ENCODE measurements at regions not wholly inside any gene's neighbourhood (a gene's known extent, or its start where the extent isn't known, plus 50 kb on each side); places are given as distances from the start of the nearest gene placed in this dataset.

DNA sequence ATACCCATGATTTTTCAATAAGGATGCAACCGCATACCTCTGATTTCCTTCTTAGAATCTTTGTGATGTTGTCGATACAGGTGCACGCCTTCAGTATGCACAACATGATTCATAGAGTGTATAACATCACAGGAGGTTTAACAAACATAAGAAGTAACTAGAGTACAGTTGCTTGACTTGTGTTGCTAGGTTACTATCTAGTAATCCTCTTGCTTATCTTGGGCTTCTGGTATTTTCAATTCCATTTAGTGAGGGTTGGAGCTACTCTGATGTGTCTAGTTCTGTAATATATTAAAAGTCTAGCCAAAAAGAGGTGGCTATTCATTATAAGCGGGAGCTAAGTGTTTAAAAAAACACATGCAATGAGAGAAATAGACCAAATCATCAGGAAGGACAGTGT is 85.5 kb upstream of the TENT5A start:
- H3K27me3 ChIP-seq (ENCODE audit: insufficient read depth, poor library complexity, severe bottlenecking) = no peaks in the 10 kb centered on the region
- H3K27ac ChIP-seq (replicated peaks) = peak overlapping the region; percentile 31
- H3K4me3 ChIP-seq (replicated peaks; ENCODE audit: insufficient read depth, low read length) = no peak overlapping the region
- no peak for DNase-seq (ENCODE audit: low read depth in 1 of 2, low spot score in 1 of 2)
- TF ChIP-seq POLR2AphosphoS5 (IDR thresholded peaks at IDR 0.05; ENCODE audit: low read depth) (no peak), GABPA (IDR thresholded peaks at IDR 0.05; ENCODE audit: low read depth) (no peak), SPI1 (IDR thresholded peaks at IDR 0.05; ENCODE audit: borderline replicate concordance, low read depth) (no peak)
- TF ChIP-seq, protein P1, sequence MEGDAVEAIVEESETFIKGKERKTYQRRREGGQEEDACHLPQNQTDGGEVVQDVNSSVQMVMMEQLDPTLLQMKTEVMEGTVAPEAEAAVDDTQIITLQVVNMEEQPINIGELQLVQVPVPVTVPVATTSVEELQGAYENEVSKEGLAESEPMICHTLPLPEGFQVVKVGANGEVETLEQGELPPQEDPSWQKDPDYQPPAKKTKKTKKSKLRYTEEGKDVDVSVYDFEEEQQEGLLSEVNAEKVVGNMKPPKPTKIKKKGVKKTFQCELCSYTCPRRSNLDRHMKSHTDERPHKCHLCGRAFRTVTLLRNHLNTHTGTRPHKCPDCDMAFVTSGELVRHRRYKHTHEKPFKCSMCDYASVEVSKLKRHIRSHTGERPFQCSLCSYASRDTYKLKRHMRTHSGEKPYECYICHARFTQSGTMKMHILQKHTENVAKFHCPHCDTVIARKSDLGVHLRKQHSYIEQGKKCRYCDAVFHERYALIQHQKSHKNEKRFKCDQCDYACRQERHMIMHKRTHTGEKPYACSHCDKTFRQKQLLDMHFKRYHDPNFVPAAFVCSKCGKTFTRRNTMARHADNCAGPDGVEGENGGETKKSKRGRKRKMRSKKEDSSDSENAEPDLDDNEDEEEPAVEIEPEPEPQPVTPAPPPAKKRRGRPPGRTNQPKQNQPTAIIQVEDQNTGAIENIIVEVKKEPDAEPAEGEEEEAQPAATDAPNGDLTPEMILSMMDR (IDR thresholded peaks at IDR 0.05; ENCODE audit: insufficient read depth, low read length) = no peak
- TF ChIP-seq, protein P2, sequence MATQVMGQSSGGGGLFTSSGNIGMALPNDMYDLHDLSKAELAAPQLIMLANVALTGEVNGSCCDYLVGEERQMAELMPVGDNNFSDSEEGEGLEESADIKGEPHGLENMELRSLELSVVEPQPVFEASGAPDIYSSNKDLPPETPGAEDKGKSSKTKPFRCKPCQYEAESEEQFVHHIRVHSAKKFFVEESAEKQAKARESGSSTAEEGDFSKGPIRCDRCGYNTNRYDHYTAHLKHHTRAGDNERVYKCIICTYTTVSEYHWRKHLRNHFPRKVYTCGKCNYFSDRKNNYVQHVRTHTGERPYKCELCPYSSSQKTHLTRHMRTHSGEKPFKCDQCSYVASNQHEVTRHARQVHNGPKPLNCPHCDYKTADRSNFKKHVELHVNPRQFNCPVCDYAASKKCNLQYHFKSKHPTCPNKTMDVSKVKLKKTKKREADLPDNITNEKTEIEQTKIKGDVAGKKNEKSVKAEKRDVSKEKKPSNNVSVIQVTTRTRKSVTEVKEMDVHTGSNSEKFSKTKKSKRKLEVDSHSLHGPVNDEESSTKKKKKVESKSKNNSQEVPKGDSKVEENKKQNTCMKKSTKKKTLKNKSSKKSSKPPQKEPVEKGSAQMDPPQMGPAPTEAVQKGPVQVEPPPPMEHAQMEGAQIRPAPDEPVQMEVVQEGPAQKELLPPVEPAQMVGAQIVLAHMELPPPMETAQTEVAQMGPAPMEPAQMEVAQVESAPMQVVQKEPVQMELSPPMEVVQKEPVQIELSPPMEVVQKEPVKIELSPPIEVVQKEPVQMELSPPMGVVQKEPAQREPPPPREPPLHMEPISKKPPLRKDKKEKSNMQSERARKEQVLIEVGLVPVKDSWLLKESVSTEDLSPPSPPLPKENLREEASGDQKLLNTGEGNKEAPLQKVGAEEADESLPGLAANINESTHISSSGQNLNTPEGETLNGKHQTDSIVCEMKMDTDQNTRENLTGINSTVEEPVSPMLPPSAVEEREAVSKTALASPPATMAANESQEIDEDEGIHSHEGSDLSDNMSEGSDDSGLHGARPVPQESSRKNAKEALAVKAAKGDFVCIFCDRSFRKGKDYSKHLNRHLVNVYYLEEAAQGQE (IDR thresholded peaks at IDR 0.05; ENCODE audit: insufficient replicate concordance, low read depth) = no peak

DNA sequence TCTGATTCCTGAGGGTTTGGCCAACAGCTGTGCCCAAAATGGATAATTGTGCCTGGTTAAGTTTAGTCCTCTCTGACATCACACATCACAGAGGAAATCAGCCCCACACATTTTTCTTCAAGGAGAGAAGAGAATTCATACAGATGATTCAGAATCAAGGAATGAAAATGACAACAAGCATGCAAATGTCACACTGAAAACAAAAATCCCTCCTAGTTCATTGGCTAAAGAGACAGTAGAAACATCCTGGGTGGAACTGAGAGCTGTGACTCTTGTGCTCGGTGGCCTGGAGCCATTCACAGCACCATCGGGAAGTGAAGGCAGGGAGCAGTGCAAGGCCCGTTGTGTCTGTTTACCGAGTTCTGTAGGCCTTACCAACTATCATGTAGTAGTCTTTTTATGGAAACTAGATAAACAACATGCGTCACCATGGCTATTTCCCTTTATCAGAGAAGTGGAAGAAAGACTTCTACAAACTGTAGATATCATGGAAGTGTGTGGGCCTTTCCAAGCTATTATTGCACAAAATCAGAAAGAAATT is 81.7 kb upstream of the TENT5A start:
- DNase-seq (ENCODE audit: low read depth in 1 of 2, low spot score in 1 of 2) = no peak
- Histone ChIP-seq H3K27ac (replicated peaks) (no peak overlapping the region), H3K4me3 (replicated peaks; ENCODE audit: insufficient read depth, low read length) (no peak overlapping the region), H3K27me3 (ENCODE audit: insufficient read depth, poor library complexity, severe bottlenecking) (no peaks in the 10 kb centered on the region)
- TF ChIP-seq POLR2AphosphoS5 (IDR thresholded peaks at IDR 0.05; ENCODE audit: low read depth) (no peak), SPI1 (IDR thresholded peaks at IDR 0.05; ENCODE audit: borderline replicate concordance, low read depth) (no peak)
- TF ChIP-seq, protein P1 (IDR thresholded peaks at IDR 0.05; ENCODE audit: insufficient read depth, low read length) = no peak
- TF ChIP-seq, protein P2 (IDR thresholded peaks at IDR 0.05; ENCODE audit: insufficient replicate concordance, low read depth) = no peak

DNA sequence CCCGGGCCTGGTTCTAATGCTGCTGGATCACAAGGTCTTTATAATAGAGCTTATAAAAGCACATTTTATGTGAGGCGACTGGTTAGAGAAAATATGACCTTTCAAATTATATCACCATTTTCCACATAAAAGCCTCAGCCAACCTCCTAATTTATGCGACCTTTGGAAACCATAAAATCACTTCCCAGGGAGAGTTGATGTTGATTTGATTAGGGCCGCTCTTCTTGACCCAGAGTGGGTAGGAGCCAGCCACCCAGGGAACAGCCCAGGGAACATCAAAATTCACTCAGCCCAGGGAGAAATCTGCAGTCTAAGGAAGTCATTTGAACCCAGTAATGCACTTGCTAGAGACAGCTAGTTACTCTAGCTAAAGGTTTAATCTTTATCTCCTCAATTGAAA is 79.8 kb upstream of the TENT5A start:
- no peak overlapping the region for H3K27ac ChIP-seq (replicated peaks)
- no peak for DNase-seq (ENCODE audit: low read depth in 1 of 2, low spot score in 1 of 2)
- H3K27me3 ChIP-seq (ENCODE audit: insufficient read depth, poor library complexity, severe bottlenecking) = no peaks in the 10 kb centered on the region
- TF ChIP-seq, protein P2 (IDR thresholded peaks at IDR 0.05; ENCODE audit: insufficient replicate concordance, low read depth) = no peak
- no peak for TF ChIP-seq SPI1 (IDR thresholded peaks at IDR 0.05; ENCODE audit: borderline replicate concordance, low read depth)
- H3K4me3 ChIP-seq (replicated peaks; ENCODE audit: insufficient read depth, low read length) = no peak overlapping the region

Measured in HL-60 (cell line).